CD4-positive, alpha-beta T cell treated with Interleukin-6 for 4 hours (primary cell): ENCODE measurements at regions not wholly inside any gene's neighbourhood (a gene's known extent, or its start where the extent isn't known, plus 50 kb on each side); places are given as distances from the start of the nearest gene placed in this dataset.
"Not testable (repeated sequence)": the region's sequence is repeated elsewhere in the genome, so short reads cannot be mapped to it uniquely, and the experiment has no call there.

Source experiments
- DNase-seq: peaks from one replicate; pipeline ENCODE4 v3.0.0-alpha.2; 2020; ENCODE audit warnings: mixed read lengths

DNA sequence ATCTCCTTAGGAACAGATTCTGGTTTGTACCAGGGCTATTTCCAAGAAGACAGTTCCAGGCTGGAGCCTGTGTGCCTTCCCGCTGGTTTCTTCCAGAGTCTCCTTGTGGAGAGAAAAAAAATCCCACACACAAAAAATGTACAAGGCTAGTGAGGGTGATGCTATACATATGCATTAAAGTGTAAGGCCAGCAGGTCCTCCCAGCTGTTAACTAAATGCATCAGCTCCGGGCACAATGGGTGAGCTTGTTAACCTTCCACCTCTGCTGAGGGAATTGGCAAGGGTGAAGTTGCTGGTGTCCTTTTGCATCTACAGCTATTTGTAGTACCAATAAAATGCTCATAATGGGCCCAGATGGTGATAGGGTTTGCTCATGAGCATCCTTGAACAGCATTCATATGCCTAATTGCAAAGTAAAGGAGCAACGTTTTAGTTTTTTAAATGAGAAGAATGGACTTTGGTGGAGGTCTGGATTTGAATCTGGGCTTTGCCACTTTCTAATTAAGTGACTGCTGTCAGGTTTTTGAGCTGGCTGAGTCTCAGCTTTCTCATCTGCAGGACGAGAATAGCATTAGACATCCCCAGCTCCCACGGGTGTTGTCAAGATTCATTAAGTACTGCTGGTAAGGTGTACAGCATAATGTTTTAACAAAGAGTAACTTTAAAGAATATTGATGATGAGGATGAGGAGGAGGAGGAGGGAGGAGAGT, 361.8 kb downstream of the QKI start:
- no peak for DNase-seq

DNA sequence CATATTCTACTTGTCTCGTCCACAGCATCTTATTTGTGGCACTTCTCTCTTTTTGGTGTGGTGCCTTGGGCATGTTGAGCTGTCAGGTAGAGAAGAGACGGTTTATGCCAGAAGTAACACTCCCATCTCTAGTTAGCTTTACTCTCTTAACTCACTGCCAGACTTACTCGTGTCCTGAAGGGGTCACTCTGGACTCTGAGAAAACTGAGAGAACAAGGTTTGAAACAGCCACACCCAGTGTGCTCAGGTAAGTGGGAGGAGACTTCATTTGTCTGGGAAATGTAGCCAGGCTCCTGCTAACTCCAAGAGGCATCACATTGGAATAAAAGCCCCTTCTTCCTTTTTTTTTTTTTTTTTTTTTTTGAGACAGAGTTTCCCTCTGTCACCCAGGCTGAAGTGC, 360.8 kb downstream of the QKI start:
- DNase-seq = no peak

DNA sequence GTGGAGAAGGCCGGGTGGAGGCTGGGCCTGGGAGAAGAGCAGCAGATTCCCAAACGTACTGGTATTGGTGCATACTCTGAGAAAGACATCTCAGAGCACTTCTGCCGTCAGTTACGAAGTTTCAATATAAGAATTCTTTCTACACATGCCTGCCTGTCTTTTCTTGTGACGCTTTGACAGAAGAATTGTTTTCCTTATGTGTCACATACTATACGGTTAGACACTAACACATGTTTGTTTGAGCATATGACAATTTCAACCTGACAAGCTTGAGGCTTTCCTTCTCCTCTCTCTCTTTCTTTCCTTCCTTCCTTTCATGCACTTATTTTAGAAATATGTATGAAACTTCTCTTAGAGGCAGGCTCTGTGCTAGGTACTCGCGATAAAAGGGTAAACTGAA, 360.0 kb downstream of the QKI start:
- DNase-seq = no peak

DNA sequence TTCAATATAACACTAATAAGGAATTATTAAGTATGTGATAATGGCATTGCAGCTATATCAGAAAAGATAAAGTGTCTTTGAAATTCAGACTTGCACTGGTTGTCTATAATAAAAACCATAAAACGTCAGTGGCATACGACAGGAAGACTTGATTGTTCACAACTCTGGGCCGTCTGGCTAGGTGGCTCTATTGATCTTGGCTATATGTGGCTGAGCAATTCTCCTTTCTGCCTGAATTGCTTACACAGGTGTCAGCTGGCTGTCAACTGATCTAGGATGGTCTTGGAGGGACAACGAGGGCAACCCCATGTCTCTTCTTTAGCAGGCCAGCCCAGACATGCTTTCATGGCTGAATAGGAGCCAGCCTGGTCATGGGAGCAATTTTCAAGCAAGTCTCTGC, 359.1 kb downstream of the QKI start:
- DNase-seq = no peak

DNA sequence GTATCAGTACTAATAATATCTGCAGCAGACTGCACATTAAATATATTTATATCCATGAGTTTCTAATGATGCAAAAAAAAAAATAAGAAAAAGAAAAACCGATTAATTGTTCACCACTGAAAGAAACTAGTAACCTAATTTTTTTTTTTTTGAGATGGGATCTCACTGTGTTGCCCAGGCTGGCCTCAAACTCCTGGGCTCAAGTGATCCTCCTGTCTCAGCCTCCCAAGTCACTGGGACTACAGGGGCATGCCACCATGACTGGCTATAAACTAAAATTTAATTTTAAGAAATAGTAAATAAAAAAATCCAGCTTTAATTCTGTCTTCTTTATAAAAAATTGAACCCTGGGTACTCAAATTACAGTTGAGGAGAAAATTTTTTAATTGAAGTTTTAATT, 358.2 kb downstream of the QKI start:
- no peak for DNase-seq

DNA sequence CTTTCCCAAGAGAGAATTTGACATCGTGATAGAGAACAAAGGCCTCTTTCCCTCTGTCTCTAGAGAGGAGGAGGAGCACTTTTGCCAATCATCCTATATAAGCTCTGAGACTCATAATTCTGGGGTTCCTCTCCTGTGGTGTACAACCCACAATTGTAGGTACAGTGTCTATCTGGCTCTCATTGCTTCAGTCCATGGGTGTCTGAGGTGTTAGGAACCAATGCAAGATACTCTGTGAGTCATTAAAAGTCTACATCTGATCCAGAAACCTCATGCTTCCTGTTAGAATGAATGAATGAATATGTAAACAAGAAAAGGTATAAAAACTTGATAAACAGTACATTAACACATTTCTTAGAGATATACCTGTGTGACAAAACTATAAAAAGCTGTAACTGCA, 356.7 kb downstream of the QKI start:
- no peak for DNase-seq

DNA sequence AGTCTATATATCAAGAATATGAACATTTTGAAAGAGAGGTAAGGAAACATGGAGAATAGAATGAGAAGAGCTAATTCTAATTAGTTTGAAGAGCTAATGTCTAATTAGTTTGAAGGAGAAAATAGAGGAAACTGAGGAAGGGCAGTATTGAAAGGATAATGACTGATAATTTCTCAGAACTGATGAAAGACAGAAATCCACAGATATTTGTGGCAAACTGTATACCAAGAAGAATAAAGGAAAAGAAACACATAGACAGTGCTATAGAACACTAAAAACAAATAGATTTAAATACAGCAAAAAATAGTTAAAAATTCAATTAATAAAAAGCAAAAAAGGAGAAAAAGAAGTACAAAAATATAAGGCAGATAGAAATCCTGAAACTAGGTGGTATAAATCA, 354.4 kb downstream of the QKI start:
- no peak for DNase-seq

DNA sequence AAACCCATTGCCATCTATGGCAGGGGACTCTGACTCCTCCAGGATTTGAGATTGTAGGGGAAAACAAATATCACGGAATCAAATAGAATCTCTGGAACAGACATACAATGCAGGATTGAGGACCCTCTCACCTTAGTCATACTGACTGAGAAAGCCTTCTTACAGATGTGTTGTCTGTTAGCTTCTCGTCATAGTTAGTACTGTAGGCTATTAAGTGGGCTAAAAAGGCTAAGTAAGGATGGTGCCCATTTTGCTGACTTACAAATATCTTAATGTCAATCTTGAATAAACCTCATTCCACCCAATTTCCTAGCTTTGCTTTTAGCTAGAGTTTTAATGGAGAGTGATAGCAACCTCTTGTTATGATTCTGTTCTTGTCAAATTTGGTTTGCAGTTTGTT, 352.4 kb downstream of the QKI start:
- no peak for DNase-seq

DNA sequence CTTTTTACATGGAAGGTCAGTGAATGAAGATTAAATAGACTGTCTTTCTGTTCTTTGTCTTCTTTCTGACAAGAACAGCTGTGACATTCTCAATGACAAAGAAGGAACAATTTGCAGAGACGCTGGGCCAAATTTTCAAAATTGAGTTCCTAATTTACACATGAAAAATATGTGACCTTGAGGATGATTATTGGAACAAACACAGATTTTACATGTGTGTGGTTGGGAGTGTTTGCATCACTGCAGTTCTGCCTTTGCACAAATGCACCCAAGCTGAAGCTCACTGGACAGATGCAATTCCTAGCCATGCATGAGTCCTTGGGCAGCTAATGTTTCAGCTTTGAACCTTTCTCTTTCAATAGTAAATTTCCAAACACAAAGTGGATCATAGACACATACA, 350.8 kb downstream of the QKI start:
- no peak for DNase-seq

DNA sequence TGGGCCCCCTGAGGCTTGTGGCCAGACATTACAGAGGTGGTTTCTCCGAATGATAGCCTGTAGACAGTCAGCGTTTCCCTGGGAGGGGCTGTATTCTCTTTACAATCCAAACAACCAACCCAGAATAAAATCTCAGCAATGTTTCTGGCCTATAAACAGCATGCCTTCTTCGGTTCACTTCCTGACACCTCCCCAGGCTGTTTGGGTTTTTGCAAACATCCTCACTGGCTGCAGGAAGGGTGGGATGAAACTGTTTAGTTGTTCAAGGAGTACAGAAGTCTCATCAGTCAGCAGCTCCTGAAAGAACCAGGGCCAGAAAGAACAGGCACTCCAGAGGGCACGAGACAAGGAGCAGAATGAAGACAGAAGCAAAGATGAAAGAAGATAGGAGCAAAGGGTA, 350.0 kb downstream of the QKI start:
- DNase-seq = no peak

DNA sequence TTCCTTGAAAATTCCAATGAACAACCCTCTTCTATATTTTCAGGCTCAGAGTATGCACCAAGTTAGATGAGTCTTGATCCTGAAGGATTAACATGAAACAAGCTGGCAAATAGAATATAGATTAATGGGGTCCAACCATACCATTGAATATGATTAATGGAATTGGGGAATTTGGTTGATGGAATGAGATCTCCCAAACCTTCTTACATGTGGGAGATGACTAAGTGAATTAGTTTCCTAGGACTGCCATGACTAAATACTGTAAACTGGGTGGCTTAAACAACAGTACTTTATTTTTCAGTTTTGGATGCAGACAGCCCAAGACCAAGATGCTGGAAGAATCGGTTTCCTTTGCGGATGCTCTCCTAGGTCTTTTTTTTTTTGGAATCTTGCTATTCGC, 347.0 kb downstream of the QKI start:
- DNase-seq = no peak

DNA sequence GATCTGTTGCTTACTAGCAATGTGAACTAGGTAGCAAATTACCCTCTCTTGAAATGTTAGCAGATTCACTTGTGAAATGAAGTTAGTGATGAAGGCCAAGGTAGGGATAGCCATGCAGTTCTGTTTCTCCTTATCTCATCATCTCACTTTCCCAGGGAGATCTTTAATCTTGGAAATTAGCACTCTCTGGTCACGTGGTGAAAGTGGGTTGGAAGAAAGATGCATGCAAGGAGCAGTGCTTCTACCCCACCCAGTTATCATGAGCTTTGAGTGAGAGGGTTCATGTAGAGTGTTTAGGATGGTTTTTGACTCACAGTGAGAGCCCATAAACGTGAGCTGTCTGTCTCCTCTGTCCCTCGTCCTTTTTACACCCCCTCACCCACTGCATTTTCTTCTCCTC, 346.3 kb downstream of the QKI start:
- DNase-seq = no peak

DNA sequence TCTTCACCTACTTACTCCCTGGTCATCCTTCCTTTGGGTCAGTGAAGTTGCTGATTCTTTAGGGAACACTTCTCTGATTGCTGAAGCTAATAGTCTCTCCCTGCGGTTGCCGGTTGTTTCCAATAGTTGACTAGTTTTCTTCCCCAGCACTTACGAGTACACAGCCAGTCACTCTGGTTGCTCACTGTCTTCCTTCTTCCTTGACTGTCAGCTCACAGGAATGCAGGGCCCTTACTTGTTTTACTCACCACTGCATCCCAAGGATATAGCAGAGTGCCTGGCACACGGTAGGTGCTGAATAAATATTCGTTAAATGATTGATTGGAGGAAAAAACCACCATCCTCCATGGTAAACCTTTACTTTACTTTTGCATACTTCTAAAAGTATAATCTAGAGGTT, 345.0 kb downstream of the QKI start:
- no peak for DNase-seq

DNA sequence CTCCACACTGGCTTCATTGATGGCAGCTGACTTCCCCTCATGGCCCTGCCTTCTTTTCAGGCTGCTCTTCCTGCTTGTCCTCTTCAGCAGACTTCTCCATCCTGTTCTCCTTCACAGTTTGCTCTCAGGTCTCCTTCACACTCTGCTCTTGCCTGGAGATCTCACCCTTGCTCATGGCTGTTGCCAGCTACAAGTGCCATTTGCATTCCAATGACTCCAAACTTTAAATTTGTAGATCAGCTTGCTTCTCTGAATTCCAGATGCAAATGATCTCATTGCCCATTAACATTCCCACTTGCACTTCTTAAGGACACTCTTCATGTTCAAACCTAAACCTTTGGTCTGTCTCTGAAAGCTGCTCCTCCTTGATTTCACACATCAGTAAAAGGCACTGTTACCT, 343.0 kb downstream of the QKI start:
- DNase-seq = no peak

DNA sequence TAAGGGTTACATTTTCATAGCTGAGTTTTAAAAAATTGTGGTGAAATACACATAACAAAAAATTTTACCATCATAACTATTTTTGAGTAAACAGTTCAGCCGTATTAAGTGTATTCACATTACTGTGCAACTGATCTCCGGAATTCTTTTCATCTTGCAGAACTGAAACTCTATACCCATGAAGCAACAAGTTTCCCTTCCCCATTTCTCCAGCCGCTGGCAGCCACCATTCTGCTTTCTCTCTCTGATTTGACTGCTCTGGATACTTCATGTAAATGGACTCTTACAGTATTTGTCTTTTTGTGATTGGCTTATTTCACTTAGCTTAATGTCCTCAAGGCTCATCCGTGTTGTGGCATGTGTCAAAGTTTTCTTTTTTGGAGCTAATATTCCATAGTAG, 341.6 kb downstream of the QKI start:
- DNase-seq = no peak

DNA sequence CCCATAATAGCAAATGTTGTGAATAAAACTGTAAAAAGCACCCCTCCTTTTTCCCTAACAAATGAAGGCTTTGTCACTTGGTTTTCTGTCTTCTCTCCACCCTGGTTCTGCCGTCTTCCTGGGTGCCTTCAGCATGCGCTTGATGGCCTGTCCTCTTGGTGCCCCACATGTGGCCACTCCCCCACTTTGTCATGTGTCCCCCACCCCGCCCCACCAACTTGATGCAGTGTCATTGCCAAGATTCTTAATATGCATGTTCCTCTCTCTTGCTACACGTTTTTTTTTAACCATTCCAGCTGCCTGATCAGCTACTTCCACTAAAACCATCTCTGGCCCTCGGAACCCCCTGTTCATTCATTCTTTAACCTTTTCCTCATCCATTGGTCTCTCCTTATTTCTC, 340.3 kb downstream of the QKI start:
- no peak for DNase-seq

DNA sequence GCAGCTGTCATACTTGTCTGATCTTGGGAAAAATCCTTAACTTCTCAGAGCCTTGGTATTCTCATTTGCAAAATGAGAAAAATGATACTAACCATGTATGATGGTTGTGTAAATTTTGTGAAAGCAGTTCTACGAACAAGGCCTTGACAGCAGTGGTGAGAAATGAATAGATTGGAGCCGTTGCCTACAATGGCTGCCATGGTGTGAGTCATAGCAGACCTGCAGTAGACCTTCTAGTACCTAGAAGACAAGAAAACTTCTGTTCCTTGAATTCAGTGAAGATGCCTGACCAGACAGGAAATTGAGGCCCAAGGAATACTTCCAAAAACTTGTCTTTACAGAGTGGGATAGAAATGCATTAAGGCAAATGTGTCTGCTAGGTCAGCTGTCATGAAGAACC, 338.9 kb downstream of the QKI start:
- DNase-seq = no peak

DNA sequence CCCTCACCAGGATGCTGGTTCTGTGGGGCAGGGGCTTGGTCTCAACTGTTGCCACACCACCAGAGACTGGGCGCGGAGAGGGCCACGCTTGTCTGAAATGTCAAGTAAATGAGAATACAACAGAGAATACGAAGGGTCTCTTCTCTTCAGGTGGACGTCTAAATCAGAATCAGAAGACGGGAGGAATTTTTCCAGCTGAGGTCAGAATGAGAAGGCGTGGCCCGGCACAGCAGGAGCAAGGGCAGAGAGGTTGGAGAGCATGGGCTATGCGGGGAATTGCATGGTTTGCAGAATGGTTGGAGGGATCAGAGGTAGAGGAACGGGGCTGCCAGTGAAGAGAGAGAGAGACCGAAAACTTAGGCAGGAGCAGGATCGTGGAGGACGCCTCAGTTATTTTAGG, 337.9 kb downstream of the QKI start:
- no peak for DNase-seq

DNA sequence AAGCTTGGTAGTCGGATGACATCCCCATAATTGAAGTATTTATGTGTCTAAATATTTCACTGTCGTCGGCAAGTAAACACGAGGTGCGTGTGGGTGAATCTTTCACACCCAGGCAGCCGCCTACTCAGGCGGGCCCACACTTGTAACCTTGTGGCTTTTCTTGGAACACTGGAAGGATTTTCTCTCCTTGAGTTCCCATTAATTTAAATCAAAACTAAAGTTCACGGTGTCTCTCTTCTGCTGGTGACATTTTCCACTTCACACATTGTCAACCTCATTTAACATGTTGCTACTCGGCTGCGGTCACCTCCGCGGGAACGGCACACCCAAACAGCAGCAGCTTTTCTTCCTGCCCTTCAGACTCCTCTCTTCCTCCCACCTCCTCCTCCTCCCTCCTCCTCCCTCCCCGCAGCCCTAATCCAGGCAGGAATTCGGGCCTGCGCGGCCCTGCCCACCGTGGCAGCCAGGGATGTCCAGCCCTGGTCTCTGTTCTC, 336.6 kb downstream of the QKI start:
- DNase-seq = peak; percentile 11

DNA sequence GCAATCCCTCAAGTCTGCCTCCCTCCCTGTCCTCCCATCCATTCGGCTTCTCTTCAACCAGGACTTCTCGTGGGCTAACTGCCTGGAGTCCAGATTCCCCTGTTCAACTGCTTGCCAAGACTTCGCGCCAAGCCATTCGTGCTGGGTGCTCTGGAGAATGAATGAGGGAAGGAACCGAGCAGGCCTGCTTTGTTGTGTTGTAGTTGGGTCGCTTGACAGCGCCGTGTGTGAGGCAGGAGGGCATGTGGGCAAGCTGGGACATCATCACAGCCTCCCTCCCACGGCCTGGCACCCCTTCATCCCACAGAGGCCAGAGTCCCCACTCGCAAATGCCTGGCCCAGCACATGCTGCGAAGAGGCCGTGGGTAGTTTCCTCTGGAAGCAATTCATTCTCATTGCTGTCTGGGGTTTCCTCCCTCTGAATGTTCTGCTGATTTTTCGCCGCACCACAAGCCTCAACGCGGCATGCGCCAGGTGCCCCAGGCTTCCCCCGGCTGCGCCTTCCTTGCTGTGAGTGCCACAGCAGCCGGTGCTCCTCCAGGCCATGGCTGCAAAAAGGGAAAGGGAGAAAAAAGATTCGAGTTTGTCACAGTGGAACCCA, 336.0 kb downstream of the QKI start:
- peak; percentile 15 for DNase-seq

DNA sequence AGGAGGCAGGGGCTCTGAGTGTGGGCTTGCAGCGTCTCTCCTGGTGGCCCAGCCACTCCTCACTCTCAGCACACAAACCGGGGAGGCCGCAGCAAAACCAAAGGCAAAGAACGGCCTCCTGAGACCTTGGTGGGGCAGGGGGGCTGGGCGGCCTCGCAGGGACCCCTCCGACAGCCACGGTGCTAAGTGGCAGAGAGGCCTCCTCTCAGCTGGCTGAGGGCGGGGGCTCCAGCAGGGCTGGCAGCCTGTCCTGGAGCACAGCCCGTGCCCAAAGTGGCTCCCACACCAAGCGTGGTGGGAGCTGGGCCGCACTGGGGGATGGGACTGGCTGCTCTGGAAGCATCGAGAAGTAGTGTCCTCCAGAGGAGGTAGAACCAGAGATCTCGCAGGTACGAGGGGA, 334.4 kb downstream of the QKI start:
- DNase-seq = no peak

DNA sequence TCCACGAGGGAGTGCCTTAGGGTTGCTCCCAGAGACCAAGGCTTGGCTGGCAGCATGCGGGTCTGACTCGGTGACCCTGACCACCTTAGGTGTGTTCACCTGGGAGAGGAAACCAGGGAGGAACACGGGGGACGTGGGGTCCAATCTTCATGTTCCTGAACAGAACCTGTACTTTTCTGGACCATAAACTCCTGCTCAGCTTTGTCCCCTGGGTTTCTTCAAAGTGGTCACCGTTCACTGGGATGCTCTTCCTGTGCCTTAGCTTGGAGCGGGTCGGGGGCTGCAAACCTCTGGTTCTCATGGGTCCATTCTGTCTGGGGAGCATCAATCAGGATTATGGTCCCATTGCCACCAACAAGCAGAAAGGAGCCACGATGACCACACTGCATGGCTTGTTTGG, 333.5 kb downstream of the QKI start:
- DNase-seq = no peak

DNA sequence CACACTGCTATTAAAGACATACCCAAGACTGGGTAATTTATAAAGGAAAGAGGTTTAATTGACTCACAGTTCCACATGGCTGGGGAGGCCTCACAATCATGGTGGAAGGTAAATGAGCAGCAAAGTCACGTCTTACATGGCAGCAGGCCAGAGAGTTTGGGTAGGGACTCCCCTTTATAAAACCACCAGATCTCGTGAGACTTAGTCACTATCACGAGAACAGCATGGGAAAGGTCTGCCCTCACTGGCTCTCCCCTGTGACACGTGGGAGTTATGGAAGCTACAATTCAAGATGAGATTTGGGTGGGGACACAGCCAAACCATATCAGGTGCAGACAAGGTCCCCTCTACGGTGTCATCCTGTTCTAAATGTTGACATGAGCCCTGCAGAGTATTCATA, 332.5 kb downstream of the QKI start:
- not testable (repeated sequence) for DNase-seq

DNA sequence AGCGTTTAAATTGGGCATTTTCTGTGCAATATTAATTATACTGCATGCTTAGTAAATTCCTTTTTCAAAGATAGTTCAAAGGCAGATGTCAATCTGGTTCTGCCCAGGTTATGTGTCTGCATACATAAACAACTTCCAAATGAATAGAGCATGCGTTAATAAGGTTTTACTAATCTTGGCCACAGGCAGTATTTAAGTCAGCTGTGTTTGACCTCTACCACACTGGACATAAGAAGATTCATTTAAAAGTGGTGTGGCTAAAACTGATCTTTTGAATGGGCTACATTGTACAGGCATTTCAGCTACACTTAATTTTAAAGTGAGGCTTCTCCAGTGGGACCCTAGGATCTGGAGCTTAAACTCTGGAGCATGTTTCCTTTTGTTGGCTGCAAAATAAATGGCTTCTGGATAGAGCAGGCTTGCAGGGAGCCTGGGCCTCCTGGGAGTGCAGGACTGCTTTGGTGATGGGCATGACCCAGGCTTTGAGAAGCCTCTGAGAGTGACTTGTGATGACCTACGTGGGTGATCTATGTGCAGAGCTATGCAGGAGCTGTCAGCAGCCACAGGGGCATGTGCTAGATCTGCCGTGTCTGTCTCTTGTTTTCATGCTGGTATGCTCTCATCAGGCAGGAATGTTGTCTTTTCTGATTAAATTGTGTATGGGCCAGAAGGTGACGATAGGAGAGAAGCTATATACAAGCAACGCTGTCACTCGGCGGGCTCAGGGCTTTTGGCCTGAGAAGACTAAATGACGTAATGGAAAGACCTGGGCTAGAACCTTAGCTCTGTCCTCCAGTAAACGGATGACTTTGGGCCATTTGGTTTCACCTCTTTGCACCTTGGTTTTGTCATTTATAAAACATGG, 331.2 kb downstream of the QKI start:
- no peak for DNase-seq
